Fibroblast of the aortic adventitia (primary cell): ENCODE measurements at regions not wholly inside any gene's neighbourhood (a gene's known extent, or its start where the extent isn't known, plus 50 kb on each side); places are given as distances from the start of the nearest gene placed in this dataset.

ENCODE experiments used
- DNase-seq: peaks from one replicate; pipeline ENCODE4 v3.0.0-alpha.2; 2010; ENCODE audit warnings: low read depth
- H3K4me3 ChIP-seq: 2 replicates; pipeline ENCODE4 v1.5.1; 2011; ENCODE audit warnings: low read depth, mild to moderate bottlenecking, control low read depth, low read length, moderate library complexity
- TF ChIP-seq, protein P1 (sequence below): IDR thresholded peaks from 2 replicates; pipeline ENCODE4 v1.5.1; 2011; ENCODE audit warnings: mild to moderate bottlenecking, low read length, control low read depth, inconsistent platforms; ENCODE audit not compliant: insufficient read depth

DNA sequence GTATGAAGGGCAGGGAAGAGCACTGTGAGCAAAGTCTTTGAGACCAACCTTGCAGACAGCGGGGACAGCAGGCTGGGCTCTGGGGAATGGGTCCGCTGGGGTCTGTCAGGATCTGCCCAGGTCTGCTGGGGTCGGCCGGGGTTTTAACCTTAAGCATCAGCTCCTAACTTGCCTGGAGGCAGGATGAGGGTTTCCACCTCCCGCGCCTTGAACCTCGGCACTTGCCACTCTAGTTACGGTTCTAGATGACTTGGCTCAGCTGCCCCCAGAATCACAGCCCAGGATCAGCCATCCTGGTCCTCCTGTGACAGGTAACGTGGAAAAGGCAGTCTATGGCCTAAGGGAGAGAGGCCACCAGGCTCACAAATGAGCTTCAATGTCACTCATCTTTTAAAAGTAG, 50.4 kb upstream of the CACUL1 start:
- DNase-seq: no peak
- TF ChIP-seq, protein P1, sequence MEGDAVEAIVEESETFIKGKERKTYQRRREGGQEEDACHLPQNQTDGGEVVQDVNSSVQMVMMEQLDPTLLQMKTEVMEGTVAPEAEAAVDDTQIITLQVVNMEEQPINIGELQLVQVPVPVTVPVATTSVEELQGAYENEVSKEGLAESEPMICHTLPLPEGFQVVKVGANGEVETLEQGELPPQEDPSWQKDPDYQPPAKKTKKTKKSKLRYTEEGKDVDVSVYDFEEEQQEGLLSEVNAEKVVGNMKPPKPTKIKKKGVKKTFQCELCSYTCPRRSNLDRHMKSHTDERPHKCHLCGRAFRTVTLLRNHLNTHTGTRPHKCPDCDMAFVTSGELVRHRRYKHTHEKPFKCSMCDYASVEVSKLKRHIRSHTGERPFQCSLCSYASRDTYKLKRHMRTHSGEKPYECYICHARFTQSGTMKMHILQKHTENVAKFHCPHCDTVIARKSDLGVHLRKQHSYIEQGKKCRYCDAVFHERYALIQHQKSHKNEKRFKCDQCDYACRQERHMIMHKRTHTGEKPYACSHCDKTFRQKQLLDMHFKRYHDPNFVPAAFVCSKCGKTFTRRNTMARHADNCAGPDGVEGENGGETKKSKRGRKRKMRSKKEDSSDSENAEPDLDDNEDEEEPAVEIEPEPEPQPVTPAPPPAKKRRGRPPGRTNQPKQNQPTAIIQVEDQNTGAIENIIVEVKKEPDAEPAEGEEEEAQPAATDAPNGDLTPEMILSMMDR: no peak
- no peak overlapping the region for H3K4me3 ChIP-seq

DNA sequence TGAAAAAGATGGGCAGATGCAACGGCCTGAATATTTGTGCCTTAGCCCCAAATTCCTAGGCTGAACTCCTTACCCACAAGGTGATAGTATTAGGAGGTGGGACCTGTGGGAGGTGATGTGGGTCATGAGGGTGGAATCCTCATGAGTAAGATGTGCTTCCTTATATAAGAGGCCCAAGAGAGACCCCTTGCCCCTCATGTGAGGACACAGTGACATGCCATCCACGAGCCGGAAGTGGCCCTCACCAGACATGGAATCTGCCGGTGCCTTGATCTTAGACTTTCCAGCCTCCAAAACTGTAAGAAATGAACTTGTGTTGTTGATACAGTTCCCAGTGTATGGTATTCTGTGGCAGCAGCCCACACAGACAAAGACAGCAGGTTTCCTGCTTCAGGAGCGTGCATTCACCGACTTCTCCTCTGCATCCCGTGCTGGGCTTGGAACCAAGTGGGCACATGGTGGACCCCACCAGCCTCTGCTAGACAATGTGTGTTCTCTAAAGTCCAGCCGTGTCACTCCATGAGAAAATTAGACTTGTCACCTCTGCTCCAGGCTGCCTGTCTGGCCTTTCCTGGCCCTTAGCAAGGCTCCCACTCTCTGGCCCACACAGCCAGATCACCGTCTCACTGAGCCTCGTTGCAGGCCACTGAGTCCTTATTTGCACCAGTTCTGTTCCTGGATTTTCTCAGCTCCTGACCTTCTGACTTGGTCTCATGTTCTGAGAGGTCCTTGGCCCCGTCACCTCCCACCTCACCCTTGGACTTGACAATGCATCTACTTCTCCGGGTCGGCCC, 52.9 kb upstream of the CACUL1 start:
- TF ChIP-seq, protein P1: no peak
- H3K4me3 ChIP-seq: no peak overlapping the region
- DNase-seq: no peak

DNA sequence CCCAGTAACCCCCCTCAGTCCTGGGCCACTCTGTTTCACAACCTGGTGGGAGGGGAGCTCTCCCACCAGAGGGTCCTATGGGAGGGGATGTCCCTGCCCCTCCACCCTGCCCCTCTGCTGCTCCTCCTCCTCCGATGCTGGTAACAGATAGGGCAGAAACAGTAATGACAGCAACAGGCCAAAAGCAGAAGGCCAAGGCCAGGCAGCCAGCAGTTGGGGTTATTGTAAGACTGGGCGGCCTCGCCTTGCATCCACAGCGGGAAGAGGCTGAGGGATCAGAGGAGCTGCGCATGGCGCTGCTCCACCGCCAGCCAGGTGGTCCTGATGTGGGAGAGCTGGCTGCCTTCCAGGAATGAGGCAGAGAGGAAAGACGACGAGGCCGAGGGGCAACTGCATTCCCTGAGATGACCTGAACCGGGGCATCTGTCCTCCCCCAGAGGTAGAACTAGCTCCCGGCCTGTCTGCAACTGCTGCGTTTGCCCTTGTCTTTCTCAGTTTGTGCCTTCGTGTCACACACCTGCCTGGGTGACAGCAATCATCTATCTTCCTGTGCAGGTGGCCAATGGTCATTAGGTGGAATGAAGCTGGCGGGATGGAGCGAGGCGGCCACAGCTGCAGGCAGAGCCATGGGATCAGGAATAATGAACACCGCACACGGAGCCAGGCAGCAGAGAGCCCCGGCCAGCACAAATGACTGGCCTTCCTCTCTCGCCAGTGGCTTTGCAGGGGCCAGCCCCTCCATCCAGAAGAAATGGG, 54.0 kb upstream of the CACUL1 start:
- DNase-seq: no peak
- TF ChIP-seq, protein P1: no peak
- no peak overlapping the region for H3K4me3 ChIP-seq

DNA sequence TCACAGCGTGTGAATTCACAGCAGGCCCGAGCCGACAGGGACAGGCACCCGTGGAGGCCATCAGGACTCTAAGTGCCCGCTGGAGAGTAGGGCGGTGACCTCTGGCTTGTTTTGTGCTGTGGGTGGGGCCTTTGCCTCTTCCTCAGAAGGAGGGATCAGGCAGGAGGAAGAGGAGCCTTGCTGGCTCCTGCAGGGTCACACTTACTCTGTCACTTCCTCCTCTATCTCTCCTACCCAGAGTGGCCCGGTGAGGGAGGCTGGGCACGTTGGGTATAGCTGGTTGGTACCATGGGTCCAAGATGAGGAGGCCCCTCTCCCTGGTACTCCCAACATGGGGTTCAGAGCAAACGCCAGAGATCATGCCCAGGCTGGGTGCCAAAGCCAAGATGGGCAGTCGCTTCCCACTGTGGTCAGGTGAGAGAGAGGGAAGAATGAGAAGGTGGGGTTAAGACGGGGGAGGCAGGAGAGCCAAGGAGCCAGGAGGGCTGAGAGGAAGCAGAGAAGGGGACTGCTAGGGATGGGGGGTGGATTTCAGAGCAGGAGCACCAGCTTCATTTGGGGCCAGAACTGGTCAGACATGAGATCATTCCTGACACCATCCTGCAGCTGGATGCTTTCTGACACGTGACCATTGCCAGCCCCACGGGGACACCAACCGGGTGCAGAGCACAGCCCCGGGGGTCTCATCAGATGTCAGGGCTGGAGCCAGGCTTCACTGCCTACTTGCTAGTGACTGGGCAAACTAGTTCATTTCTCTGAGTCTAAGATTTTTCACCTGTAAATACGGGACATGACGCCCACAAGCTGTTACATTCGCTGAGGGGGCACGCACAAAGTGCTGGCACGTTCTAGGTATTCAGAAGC, 54.8 kb upstream of the CACUL1 start:
- no peak for DNase-seq
- TF ChIP-seq, protein P1: no peak
- no peak overlapping the region for H3K4me3 ChIP-seq

DNA sequence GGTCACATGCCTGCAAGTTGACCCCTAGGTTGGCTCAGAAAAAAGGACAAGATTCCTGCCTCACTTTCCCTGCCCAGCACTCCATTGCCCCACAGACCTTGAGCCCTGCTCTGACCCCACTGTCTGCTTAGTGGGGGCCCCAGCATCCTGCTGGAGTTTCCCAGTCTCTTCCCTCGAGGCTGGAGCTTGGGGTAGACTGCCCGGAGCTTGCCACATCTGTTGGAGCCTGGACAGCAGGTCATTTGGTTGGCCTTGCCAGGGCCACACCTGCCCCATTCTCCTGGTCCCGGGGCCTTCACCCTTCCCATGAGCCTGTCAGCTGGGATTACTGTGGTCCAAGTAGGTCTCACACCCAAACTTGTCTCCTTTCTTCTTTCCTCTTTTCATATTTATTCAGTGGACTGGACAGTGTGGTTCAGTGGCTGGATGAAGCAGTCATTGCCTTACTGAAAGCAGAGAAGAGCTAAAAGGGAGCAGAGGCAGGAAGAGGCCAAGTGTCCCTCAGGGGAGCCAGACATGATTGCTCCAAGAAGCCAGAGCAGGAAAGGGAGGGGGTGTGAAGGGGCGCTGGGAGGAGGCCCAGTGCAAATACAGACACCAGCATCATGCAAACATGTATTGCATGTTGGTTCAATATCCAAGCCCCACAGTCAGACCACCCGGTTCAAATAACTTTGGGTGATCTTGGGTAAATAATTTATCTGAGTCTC, 56.2 kb upstream of the CACUL1 start:
- TF ChIP-seq, protein P1: no peak
- H3K4me3 ChIP-seq: no peak overlapping the region

DNA sequence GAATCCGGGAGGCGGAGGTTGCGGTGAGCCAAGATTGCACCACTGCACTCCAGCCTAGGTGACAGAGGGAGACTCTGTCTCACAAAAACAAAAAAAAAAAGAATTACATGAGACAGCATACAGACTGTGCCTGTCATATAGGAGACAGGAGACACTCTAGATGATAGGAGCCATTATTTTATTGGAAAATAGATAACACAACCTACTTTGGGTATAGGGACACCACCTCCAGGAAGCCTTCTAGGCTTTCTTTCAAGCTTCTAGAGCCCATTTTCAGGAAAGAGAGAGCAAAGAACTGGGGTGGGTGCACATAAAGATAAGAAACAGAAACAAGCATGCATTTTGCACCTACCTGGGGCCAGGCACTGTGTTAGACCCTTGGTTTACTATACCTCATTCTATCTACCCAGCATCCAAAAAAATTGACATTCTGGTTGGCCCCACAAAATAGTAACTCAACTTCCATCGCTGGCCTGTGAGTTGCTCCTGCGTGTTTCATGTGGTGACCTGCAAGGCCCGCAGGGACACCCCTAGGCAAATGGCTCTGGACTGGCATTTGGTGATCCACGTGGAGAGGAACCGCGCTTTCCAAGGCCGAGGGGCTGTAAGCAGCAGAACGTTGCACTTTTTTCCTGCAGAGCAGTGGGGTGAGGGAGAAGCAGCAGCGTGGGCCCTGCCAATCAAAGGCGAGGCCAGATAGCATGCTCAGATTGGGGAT, 57.1 kb upstream of the CACUL1 start:
- H3K4me3 ChIP-seq: no peak overlapping the region
- DNase-seq: no peak
- TF ChIP-seq, protein P1: no peak

More for the DNA sequence above, 56.2 kb upstream of the CACUL1 start:
- DNase-seq: no peak
